ENCODE measurements at regions not wholly inside any gene's neighbourhood (a gene's known extent, or its start where the extent isn't known, plus 50 kb on each side); places are given as distances from the start of the nearest gene placed in this dataset.

DNA sequence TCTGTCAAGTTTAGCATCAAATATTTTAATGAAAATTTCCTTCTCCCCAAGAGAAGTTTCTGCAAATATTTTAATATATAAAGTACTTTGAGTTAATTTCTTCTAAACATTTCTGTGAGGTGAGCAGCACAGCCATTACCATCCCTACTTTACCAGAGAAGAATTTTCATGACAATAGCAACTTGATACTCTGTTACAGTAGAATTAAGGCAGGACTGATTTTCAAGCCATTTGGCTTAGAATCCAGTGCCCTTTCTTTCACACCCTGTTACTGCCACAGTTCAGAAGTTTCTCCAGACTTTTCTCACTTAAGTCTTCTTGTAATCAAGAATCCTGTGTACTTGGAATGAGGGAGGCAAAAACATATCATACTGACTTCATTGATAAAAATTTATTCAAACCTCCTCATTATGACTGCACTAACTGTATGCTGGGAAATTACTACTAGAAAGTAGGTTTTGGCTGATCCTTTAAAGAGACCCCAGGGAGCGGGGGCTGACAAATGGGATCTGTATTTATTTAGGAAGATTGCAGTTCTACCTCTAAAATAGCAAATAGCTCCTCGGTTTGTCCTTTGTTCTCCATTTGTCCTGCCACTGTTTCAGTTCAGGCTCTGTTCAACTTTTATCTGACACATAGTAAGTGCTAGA, 557.0 kb upstream of the SGO1 start:
- H3K4me1 Mint-ChIP-seq, result peaks cover 29% of the 10 kb centered on the region
- peak overlapping the region; percentile 35; the same call in 1 of the 3 replicates for H3K4me3 Mint-ChIP-seq
- Histone ChIP-seq H2AFZ (peak overlapping the region; percentile 43), H3K4me3 (0 out of 2 replicates have a peak overlapping the region, but pooled peaks have one; percentile 34), H3F3A (replicated peaks; ENCODE audit: low read depth) (no peaks in the 10 kb centered on the region), H3K36me3 (ENCODE audit: insufficient read depth) (no peaks in the 10 kb centered on the region), H3K79me2 (replicated peaks; ENCODE audit: insufficient read depth) (no peaks in the 10 kb centered on the region), H3K27ac (ENCODE audit: low read depth) (no peak overlapping the region), H3K27me3 (ENCODE audit: insufficient read depth) (no peaks in the 10 kb centered on the region), H3K4me1 (ENCODE audit: insufficient read depth) (peaks cover 18% of the 10 kb centered on the region), H4K20me1 (replicated peaks; ENCODE audit: insufficient read depth) (no peaks in the 10 kb centered on the region), H3K9me2 (ENCODE audit: insufficient read depth) (no peaks in the 10 kb centered on the region), H3K4me2 (peak overlapping the region; percentile 60)
- DNase-seq (ENCODE audit: low spot score) (peak; percentile 58), ATAC-seq (peak; percentile 90)
- no peaks in the 10 kb centered on the region for H3K27me3 Mint-ChIP-seq (ENCODE audit: insufficient read depth, low read depth, poor library complexity)
- H3K9me3 Mint-ChIP-seq, result no peaks in the 10 kb centered on the region
- TF ChIP-seq, protein P1, sequence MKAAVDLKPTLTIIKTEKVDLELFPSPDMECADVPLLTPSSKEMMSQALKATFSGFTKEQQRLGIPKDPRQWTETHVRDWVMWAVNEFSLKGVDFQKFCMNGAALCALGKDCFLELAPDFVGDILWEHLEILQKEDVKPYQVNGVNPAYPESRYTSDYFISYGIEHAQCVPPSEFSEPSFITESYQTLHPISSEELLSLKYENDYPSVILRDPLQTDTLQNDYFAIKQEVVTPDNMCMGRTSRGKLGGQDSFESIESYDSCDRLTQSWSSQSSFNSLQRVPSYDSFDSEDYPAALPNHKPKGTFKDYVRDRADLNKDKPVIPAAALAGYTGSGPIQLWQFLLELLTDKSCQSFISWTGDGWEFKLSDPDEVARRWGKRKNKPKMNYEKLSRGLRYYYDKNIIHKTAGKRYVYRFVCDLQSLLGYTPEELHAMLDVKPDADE (IDR thresholded peaks at IDR 0.05), result no peak
- TF ChIP-seq ZNF114 (CRISPR knock-in tag; IDR thresholded peaks at IDR 0.05), result no peak
- TF ChIP-seq POLR2AphosphoS5 (IDR thresholded peaks at IDR 0.05; ENCODE audit: low read depth), result no peak
- no peak for TF ChIP-seq JUNB (IDR thresholded peaks at IDR 0.05; ENCODE audit: unreplicated experiment)
- TF ChIP-seq, protein P2, sequence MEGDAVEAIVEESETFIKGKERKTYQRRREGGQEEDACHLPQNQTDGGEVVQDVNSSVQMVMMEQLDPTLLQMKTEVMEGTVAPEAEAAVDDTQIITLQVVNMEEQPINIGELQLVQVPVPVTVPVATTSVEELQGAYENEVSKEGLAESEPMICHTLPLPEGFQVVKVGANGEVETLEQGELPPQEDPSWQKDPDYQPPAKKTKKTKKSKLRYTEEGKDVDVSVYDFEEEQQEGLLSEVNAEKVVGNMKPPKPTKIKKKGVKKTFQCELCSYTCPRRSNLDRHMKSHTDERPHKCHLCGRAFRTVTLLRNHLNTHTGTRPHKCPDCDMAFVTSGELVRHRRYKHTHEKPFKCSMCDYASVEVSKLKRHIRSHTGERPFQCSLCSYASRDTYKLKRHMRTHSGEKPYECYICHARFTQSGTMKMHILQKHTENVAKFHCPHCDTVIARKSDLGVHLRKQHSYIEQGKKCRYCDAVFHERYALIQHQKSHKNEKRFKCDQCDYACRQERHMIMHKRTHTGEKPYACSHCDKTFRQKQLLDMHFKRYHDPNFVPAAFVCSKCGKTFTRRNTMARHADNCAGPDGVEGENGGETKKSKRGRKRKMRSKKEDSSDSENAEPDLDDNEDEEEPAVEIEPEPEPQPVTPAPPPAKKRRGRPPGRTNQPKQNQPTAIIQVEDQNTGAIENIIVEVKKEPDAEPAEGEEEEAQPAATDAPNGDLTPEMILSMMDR (conservative IDR thresholded peaks at IDR 0.05; ENCODE audit: low read depth in 2 of 2), result no peak
- no peak for TF ChIP-seq STAT1 (IDR thresholded peaks at IDR 0.05; ENCODE audit: unreplicated experiment)
- no peak for TF ChIP-seq NANOG (IDR thresholded peaks at IDR 0.05; ENCODE audit: borderline replicate concordance)
- TF ChIP-seq, protein P3, sequence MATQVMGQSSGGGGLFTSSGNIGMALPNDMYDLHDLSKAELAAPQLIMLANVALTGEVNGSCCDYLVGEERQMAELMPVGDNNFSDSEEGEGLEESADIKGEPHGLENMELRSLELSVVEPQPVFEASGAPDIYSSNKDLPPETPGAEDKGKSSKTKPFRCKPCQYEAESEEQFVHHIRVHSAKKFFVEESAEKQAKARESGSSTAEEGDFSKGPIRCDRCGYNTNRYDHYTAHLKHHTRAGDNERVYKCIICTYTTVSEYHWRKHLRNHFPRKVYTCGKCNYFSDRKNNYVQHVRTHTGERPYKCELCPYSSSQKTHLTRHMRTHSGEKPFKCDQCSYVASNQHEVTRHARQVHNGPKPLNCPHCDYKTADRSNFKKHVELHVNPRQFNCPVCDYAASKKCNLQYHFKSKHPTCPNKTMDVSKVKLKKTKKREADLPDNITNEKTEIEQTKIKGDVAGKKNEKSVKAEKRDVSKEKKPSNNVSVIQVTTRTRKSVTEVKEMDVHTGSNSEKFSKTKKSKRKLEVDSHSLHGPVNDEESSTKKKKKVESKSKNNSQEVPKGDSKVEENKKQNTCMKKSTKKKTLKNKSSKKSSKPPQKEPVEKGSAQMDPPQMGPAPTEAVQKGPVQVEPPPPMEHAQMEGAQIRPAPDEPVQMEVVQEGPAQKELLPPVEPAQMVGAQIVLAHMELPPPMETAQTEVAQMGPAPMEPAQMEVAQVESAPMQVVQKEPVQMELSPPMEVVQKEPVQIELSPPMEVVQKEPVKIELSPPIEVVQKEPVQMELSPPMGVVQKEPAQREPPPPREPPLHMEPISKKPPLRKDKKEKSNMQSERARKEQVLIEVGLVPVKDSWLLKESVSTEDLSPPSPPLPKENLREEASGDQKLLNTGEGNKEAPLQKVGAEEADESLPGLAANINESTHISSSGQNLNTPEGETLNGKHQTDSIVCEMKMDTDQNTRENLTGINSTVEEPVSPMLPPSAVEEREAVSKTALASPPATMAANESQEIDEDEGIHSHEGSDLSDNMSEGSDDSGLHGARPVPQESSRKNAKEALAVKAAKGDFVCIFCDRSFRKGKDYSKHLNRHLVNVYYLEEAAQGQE (IDR thresholded peaks at IDR 0.05; ENCODE audit: unreplicated experiment), result no peak
- no peak for TF ChIP-seq EZH2phosphoT487 (IDR thresholded peaks at IDR 0.05; ENCODE audit: unreplicated experiment)
- no peak for TF ChIP-seq ZNF331 (CRISPR knock-in tag; IDR thresholded peaks at IDR 0.05; ENCODE audit: low read depth)
- TF ChIP-seq, protein P4, sequence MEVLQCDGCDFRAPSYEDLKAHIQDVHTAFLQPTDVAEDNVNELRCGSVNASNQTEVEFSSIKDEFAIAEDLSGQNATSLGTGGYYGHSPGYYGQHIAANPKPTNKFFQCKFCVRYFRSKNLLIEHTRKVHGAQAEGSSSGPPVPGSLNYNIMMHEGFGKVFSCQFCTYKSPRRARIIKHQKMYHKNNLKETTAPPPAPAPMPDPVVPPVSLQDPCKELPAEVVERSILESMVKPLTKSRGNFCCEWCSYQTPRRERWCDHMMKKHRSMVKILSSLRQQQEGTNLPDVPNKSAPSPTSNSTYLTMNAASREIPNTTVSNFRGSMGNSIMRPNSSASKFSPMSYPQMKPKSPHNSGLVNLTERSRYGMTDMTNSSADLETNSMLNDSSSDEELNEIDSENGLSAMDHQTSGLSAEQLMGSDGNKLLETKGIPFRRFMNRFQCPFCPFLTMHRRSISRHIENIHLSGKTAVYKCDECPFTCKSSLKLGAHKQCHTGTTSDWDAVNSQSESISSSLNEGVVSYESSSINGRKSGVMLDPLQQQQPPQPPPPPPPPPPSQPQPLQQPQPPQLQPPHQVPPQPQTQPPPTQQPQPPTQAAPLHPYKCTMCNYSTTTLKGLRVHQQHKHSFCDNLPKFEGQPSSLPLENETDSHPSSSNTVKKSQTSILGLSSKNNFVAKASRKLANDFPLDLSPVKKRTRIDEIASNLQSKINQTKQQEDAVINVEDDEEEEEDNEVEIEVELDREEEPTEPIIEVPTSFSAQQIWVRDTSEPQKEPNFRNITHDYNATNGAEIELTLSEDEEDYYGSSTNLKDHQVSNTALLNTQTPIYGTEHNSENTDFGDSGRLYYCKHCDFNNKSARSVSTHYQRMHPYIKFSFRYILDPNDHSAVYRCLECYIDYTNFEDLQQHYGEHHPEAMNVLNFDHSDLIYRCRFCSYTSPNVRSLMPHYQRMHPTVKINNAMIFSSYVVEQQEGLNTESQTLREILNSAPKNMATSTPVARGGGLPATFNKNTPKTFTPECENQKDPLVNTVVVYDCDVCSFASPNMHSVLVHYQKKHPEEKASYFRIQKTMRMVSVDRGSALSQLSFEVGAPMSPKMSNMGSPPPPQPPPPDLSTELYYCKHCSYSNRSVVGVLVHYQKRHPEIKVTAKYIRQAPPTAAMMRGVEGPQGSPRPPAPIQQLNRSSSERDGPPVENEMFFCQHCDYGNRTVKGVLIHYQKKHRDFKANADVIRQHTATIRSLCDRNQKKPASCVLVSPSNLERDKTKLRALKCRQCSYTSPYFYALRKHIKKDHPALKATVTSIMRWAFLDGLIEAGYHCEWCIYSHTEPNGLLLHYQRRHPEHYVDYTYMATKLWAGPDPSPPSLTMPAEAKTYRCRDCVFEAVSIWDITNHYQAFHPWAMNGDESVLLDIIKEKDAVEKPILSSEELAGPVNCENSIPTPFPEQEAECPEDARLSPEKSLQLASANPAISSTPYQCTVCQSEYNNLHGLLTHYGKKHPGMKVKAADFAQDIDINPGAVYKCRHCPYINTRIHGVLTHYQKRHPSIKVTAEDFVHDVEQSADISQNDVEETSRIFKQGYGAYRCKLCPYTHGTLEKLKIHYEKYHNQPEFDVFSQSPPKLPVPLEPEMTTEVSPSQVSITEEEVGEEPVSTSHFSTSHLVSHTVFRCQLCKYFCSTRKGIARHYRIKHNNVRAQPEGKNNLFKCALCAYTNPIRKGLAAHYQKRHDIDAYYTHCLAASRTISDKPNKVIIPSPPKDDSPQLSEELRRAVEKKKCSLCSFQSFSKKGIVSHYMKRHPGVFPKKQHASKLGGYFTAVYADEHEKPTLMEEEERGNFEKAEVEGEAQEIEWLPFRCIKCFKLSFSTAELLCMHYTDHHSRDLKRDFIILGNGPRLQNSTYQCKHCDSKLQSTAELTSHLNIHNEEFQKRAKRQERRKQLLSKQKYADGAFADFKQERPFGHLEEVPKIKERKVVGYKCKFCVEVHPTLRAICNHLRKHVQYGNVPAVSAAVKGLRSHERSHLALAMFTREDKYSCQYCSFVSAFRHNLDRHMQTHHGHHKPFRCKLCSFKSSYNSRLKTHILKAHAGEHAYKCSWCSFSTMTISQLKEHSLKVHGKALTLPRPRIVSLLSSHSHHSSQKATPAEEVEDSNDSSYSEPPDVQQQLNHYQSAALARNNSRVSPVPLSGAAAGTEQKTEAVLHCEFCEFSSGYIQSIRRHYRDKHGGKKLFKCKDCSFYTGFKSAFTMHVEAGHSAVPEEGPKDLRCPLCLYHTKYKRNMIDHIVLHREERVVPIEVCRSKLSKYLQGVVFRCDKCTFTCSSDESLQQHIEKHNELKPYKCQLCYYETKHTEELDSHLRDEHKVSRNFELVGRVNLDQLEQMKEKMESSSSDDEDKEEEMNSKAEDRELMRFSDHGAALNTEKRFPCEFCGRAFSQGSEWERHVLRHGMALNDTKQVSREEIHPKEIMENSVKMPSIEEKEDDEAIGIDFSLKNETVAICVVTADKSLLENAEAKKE (CRISPR knock-in tag; IDR thresholded peaks at IDR 0.05), result no peak
- no peak for TF ChIP-seq EZH2 (IDR thresholded peaks at IDR 0.05; ENCODE audit: low read depth, unreplicated experiment)
- no peak for TF ChIP-seq CREB1 (CRISPR knock-in tag; IDR thresholded peaks at IDR 0.05; ENCODE audit: low read depth)
- no peaks in the 10 kb centered on the region for H3K36me3 Mint-ChIP-seq (ENCODE audit: low read depth)
- peak overlapping the region; percentile 34; the same call in 1 of the 2 replicates for H3K27ac Mint-ChIP-seq
